Lower lobe of right lung (tissue), 2 donors: ENCODE measurements at regions not wholly inside any gene's neighbourhood (a gene's known extent, or its start where the extent isn't known, plus 50 kb on each side); places are given as distances from the start of the nearest gene placed in this dataset.

Experiments used
- ATAC-seq, 2 donors: fragments of 200-7000 bp; cut with Tn5 transposase; one replicate each; pipeline ENCODE4 v1.9.1; 2020 to 2022; ENCODE audit warnings: mild to moderate bottlenecking in 2 of 2, moderate library complexity in 2 of 2
- DNase-seq: peaks from one replicate; pipeline ENCODE4 v3.0.0-alpha.2; 2020
- H3K27ac ChIP-seq: fragments of 200-600 bp; one replicate; pipeline ENCODE4 v1.8.0; 2022
- H3K27me3 ChIP-seq: fragments of 200-600 bp; one replicate; pipeline ENCODE4 v1.8.0; 2022; ENCODE audit warnings: low read depth
- H3K36me3 ChIP-seq: fragments of 200-600 bp; one replicate; pipeline ENCODE4 v1.8.0; 2022; ENCODE audit warnings: mild to moderate bottlenecking
- H3K4me1 ChIP-seq: fragments of 200-600 bp; one replicate; pipeline ENCODE4 v1.8.0; 2022
- H3K4me3 ChIP-seq: fragments of 200-600 bp; one replicate; pipeline ENCODE4 v1.8.0; 2022; ENCODE audit warnings: mild to moderate bottlenecking
- H3K9me3 ChIP-seq: fragments of 200-600 bp; one replicate; pipeline ENCODE4 v1.8.0; 2022
- CTCF ChIP-seq: fragments of 200-600 bp; IDR thresholded peaks from one replicate; pipeline ENCODE4 v1.8.0; 2022; ENCODE audit warnings: antibody characterized with exemption, mild to moderate bottlenecking
- intact Hi-C: fragments of 100-400 bp; cut with DNase I; formaldehyde crosslinking; loops from one replicate; pipeline ENCODE4 v1.11.0; 2022
- donor health status: DM: no; HTN: yes; CAD: no; lungs with severe emphysema.

- Histone ChIP-seq H3K27me3 (no peaks in the 10 kb centered on the region), H3K27ac (no peak overlapping the region), H3K4me1 (no peaks in the 10 kb centered on the region), H3K4me3 (no peak overlapping the region), H3K36me3 (no peaks in the 10 kb centered on the region), H3K9me3 (no peaks in the 10 kb centered on the region)
- ATAC-seq (peak; percentile 85 to 89), DNase-seq (no peak)
- intact Hi-C loops, result no loop called here
- TF ChIP-seq CTCF, result no peak
Observed at GRCh38 chr14:40003773-40004172, 571.5 kb upstream of the FBXO33 start.

GRCh38 chr14:39998854-39999253, 566.6 kb upstream of the FBXO33 start:
- no peak for ATAC-seq
- DNase-seq, result no peak
- no peak overlapping the region for H3K4me3 ChIP-seq
- TF ChIP-seq CTCF, result no peak
- no peak overlapping the region for H3K27ac ChIP-seq
- H3K36me3 ChIP-seq, result no peaks in the 10 kb centered on the region
- H3K4me1 ChIP-seq, result no peaks in the 10 kb centered on the region
- H3K27me3 ChIP-seq, result no peaks in the 10 kb centered on the region
- intact Hi-C loops, result no loop called here
- H3K9me3 ChIP-seq, result no peaks in the 10 kb centered on the region

- H3K4me3 ChIP-seq, result no peak overlapping the region
- H3K27ac ChIP-seq, result no peak overlapping the region
- no peak for DNase-seq
- no peaks in the 10 kb centered on the region for H3K4me1 ChIP-seq
- TF ChIP-seq CTCF, result no peak
- H3K36me3 ChIP-seq, result no peaks in the 10 kb centered on the region
- H3K27me3 ChIP-seq, result no peaks in the 10 kb centered on the region
- no peak for ATAC-seq
- intact Hi-C loops, result no loop called here
- no peaks in the 10 kb centered on the region for H3K9me3 ChIP-seq
Observed at GRCh38 chr14:39998114-39998513, 565.9 kb upstream of the FBXO33 start.

- no peaks in the 10 kb centered on the region for H3K9me3 ChIP-seq
- no peak overlapping the region for H3K27ac ChIP-seq
- no peaks in the 10 kb centered on the region for H3K36me3 ChIP-seq
- H3K4me1 ChIP-seq, result no peaks in the 10 kb centered on the region
- no peak for ATAC-seq
- intact Hi-C loops, result no loop called here
- no peaks in the 10 kb centered on the region for H3K27me3 ChIP-seq
- H3K4me3 ChIP-seq, result no peak overlapping the region
- no peak for TF ChIP-seq CTCF
- no peak for DNase-seq
Observed at GRCh38 chr14:39991041-39991440, 558.8 kb upstream of the FBXO33 start.

- Histone ChIP-seq H3K36me3 (no peaks in the 10 kb centered on the region), H3K27ac (no peak overlapping the region), H3K27me3 (no peaks in the 10 kb centered on the region), H3K9me3 (no peaks in the 10 kb centered on the region), H3K4me3 (no peak overlapping the region), H3K4me1 (no peaks in the 10 kb centered on the region)
- intact Hi-C loops, result no loop called here
- TF ChIP-seq CTCF, result peak; percentile 23
- no peak for ATAC-seq
- no peak for DNase-seq
Observed at GRCh38 chr14:39988939-39989338, 556.7 kb upstream of the FBXO33 start.

- intact Hi-C loops, result no loop called here
- no peak for ATAC-seq
Observed at GRCh38 chr14:39984323-39984722, 552.1 kb upstream of the FBXO33 start.

More at GRCh38 chr14:39984323-39984722, 552.1 kb upstream of the FBXO33 start:
- Histone ChIP-seq H3K27ac (no peak overlapping the region), H3K4me1 (no peaks in the 10 kb centered on the region), H3K9me3 (no peaks in the 10 kb centered on the region), H3K27me3 (no peaks in the 10 kb centered on the region), H3K36me3 (no peaks in the 10 kb centered on the region), H3K4me3 (no peak overlapping the region)
- TF ChIP-seq CTCF, result no peak
- no peak for DNase-seq
